AG09319 (cell line): ENCODE measurements at regions not wholly inside any gene's neighbourhood (a gene's known extent, or its start where the extent isn't known, plus 50 kb on each side); places are given as distances from the start of the nearest gene placed in this dataset.

Source experiments
- DNase-seq: peaks from one replicate; pipeline ENCODE4 v3.0.0-alpha.2; 2010; ENCODE audit warnings: low read depth; ENCODE audit errors: extremely low read depth
- CTCF ChIP-seq: IDR thresholded peaks from 2 replicates; pipeline ENCODE4 v1.5.1; 2011; ENCODE audit warnings: low read depth, mild to moderate bottlenecking, inconsistent platforms, low read length, moderate library complexity

GRCh38 chr6:40819182-40819834 is 219.7 kb downstream of the UNC5CL start:
- no peak for DNase-seq
- TF ChIP-seq CTCF = no peak

GRCh38 chr6:40817369-40817768 is 221.7 kb downstream of the UNC5CL start:
- no peak for DNase-seq
- TF ChIP-seq CTCF = no peak

GRCh38 chr6:40816601-40817000 is 222.4 kb downstream of the UNC5CL start:
- DNase-seq = no peak
- no peak for TF ChIP-seq CTCF

- TF ChIP-seq CTCF = no peak
Measured at GRCh38 chr6:40815731-40816130, 223.3 kb downstream of the UNC5CL start.

GRCh38 chr6:40810171-40810570 is 223.0 kb upstream of the LRFN2 start:
- DNase-seq = no peak
- no peak for TF ChIP-seq CTCF

More at GRCh38 chr6:40815731-40816130, 223.3 kb downstream of the UNC5CL start:
- no peak for DNase-seq

GRCh38 chr6:40809627-40810026 is 222.5 kb upstream of the LRFN2 start:
- TF ChIP-seq CTCF = no peak
- no peak for DNase-seq

- no peak for TF ChIP-seq CTCF
- no peak for DNase-seq
Measured at GRCh38 chr6:40807484-40807883, 220.3 kb upstream of the LRFN2 start.
